Fibroblast of the aortic adventitia (primary cell): ENCODE measurements at regions not wholly inside any gene's neighbourhood (a gene's known extent, or its start where the extent isn't known, plus 50 kb on each side); places are given as distances from the start of the nearest gene placed in this dataset.

Experiments
- DNase-seq: peaks from one replicate; pipeline ENCODE4 v3.0.0-alpha.2; 2010; ENCODE audit warnings: low read depth
- H3K4me3 ChIP-seq: 2 replicates; pipeline ENCODE4 v1.5.1; 2011; ENCODE audit warnings: low read depth, mild to moderate bottlenecking, control low read depth, low read length, moderate library complexity
- TF ChIP-seq, protein P1 (sequence below): IDR thresholded peaks from 2 replicates; pipeline ENCODE4 v1.5.1; 2011; ENCODE audit warnings: mild to moderate bottlenecking, low read length, control low read depth, inconsistent platforms; ENCODE audit not compliant: insufficient read depth

DNA sequence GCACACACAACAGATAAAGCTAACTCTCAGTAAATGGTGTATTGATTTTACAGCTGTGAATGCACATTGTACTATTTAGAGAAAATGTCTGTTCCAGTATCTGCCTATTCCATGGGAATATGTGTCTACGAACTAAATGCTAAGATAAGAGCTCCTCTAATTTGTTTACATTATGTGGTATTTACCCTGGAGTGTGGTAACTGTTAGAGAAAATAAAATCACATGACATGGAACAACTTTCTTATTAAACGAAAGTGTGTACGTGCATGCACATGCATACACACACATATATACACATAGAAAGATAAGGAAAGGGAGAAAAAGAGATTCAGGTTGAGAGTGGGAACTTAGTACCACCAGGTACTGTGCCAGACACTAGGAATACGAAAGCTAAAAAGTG, 1151.7 kb upstream of the TENM4 start:
- no peak for DNase-seq
- H3K4me3 ChIP-seq = no peak overlapping the region
- TF ChIP-seq, protein P1, sequence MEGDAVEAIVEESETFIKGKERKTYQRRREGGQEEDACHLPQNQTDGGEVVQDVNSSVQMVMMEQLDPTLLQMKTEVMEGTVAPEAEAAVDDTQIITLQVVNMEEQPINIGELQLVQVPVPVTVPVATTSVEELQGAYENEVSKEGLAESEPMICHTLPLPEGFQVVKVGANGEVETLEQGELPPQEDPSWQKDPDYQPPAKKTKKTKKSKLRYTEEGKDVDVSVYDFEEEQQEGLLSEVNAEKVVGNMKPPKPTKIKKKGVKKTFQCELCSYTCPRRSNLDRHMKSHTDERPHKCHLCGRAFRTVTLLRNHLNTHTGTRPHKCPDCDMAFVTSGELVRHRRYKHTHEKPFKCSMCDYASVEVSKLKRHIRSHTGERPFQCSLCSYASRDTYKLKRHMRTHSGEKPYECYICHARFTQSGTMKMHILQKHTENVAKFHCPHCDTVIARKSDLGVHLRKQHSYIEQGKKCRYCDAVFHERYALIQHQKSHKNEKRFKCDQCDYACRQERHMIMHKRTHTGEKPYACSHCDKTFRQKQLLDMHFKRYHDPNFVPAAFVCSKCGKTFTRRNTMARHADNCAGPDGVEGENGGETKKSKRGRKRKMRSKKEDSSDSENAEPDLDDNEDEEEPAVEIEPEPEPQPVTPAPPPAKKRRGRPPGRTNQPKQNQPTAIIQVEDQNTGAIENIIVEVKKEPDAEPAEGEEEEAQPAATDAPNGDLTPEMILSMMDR = no peak

DNA sequence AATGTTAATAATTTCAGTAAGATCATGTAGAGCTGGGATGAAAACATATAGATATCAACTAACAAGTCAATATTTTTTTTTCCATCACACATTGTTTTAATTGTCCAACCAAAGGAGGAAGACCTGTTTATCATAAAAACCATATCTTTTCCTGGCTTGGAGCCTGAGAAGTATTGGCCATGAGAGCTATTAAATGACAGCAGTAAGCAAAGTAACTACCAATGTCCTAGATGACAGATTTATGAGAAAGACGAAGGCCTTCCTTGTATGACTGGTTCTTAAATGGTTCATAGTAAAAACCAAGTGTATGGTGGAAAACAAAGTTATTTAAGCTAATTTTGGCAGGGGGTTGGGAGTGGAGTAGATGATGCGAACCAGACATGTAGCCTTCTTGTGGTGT, 1147.1 kb upstream of the TENM4 start:
- no peak for DNase-seq
- TF ChIP-seq, protein P1 = no peak
- no peak overlapping the region for H3K4me3 ChIP-seq

DNA sequence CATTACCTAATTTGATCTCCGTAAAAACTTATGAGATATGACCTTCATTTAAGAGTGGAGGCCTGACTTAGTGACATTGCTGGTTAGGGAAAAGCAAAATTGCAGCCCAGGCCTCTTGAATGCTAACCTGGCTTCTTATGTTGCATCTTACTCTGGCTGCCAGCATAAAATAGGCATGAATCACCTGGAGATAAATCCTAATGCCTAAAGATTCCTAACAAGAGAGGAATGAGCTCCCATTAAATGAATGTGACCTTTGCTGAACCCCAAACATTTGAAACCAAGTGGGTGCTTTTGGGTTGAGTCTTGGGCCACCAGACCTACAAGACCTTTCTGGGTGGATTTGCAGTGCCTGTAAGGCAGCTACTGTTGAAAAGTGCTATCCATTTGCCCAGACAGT, 1145.6 kb upstream of the TENM4 start:
- TF ChIP-seq, protein P1 = no peak
- no peak overlapping the region for H3K4me3 ChIP-seq
- peak; percentile 27 for DNase-seq

DNA sequence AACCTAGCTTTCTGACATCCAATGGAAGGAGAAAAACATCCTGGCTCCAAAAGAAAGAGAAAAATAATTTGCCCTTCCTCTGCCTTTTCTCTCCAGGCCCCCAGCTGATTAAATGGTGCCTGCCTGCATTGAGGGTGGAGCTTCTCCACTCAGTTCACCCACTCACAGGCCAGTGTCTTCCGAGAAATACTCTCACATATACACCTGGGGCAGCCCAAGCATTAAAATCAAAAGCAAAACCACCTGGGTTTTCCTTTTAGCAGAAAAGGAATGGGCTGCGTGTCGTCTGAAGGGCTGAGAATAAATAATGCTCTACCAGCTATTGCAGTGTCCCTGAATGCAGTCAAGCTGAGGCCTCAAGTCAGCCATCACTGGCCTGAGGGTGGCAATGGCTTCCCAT, 1143.8 kb upstream of the TENM4 start:
- H3K4me3 ChIP-seq = no peak overlapping the region
- DNase-seq = no peak
- TF ChIP-seq, protein P1 = no peak

DNA sequence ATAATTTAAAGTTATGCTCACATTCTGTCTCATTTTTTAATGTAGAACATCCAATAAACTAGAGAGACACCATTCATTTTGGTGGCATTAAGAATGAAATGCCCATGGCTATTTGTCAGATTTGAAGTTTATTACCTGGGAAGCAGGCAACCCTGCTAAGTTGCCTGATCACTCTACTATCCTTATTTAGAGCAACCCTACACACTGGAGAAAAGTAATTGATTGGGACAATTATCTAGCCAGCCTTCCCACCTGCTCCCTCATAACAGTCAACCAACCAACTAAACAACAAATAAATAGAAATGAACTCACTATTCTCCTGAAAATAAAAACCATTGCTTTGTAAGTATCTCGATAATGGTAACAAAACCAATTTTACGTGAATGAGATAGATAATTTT, 1129.0 kb upstream of the TENM4 start:
- DNase-seq = no peak
- no peak overlapping the region for H3K4me3 ChIP-seq
- TF ChIP-seq, protein P1 = no peak

DNA sequence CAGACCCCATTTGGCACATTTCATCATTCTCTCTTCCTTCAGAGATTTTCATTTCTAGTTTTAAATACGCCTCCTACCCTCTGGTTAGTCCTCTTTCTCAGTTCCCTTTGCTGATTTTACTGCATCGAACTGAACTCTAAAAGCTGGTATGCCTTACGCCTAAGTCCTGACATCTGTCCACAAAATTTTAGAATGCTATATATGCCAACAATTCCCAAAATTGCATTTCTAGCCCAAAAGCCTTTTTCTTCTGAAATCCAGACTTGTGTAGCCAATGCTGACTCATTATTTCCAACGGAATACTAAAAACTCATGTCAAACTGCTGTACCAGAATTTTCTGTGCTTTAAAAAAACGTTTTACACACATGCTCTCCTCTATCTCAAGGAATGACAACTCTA, 1124.4 kb upstream of the TENM4 start:
- DNase-seq = peak; percentile 10
- no peak overlapping the region for H3K4me3 ChIP-seq
- TF ChIP-seq, protein P1 = no peak

DNA sequence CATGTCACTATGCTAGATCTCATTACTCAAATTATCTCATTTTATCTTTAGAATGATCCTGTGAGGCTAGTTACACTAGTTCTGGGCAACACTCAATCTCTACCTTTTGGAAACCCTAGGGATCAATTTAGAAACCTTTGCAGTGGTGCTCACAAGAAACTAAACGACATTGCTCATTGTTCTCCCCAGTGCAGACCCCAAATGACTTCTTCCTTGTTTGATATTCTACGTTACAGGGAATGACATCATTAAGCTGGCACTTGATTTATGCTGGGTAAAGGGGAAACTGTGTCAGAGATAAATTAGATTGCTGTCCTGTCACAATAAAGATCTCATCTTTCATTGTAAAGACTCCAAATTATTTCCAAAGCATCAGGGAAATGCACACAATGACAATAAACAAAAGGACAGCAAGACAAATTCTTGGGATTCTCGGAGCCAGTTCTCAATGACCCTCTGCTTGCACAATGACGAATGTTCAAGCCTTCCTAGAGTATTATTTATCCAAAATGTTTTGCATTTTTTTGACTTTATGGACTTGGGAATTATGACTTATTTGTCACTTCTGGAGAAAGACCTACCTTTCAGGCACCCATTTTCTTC, 1121.8 kb upstream of the TENM4 start:
- DNase-seq = no peak
- no peak overlapping the region for H3K4me3 ChIP-seq
- TF ChIP-seq, protein P1 = no peak
